ENCODE measurements at regions not wholly inside any gene's neighbourhood (a gene's known extent, or its start where the extent isn't known, plus 50 kb on each side); places are given as distances from the start of the nearest gene placed in this dataset.

GRCh38 chr3:34067536-34068051, 269.2 kb downstream of the PDCD6IP start:
- no peak for TF ChIP-seq CTCF (conservative IDR thresholded peaks at IDR 0.05)
- TF ChIP-seq EZH2 (IDR thresholded peaks at IDR 0.05; ENCODE audit: low read depth): no peak
